HCT116 (cell line): ENCODE measurements at regions not wholly inside any gene's neighbourhood (a gene's known extent, or its start where the extent isn't known, plus 50 kb on each side); places are given as distances from the start of the nearest gene placed in this dataset.

Source experiments
- FOSL1 ChIP-seq: IDR thresholded peaks from 2 replicates; pipeline ENCODE4 v1.6.1; 2012; ENCODE audit warnings: low read depth
- RAD21 ChIP-seq: IDR thresholded peaks from 2 replicates; pipeline ENCODE4 v1.6.1; 2012; ENCODE audit warnings: low read depth, mild to moderate bottlenecking
- ZNF274 ChIP-seq: fragments of 200-500 bp; sonication (Bioruptor generic); IDR thresholded peaks from 2 replicates; pipeline ENCODE4 v1.6.1; 2014; ENCODE audit warnings: mild to moderate bottlenecking, low read depth, low read length, inconsistent platforms
- TF ChIP-seq, protein P1 (sequence below), 3 experiments: fragments of 200-600 bp in 1 of 3; sonication (generic) in 1 of 3; IDR thresholded peaks in 2 of 3; conservative IDR thresholded peaks in 1 of 3; 2 replicates each; pipeline ENCODE4 v1.5.1; 2012 to 2017; ENCODE audit warnings: low read depth in 2 of 3, low read length in 2 of 3, antibody characterized with exemption in 1 of 3, borderline replicate concordance in 1 of 3, control low read depth in 1 of 3, mild to moderate bottlenecking in 1 of 3, mixed read lengths in 1 of 3, mixed run types in 1 of 3, moderate library complexity in 1 of 3; ENCODE audit not compliant: insufficient read depth in 1 of 3

DNA sequence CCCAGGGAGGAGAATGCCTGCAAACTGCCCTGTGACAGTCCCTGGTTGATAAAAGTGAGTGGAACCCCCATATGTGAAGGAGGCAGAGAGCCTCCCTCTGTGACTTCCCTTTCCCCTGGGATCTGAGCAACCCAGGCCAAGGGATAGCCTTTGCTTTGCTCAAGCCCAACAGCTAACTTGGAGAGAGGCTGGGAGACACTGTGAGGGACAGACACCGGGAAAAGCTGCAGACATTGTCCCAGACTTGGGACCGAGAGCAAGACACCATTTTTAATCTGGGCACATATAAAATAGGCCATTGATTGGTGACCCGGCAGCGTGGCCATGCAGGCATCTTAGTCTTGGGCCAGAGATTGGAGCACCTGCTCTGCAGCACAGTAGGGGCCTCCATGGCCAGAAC lies 96.1 kb upstream of the SALL3 start:
- TF ChIP-seq, protein P1, sequence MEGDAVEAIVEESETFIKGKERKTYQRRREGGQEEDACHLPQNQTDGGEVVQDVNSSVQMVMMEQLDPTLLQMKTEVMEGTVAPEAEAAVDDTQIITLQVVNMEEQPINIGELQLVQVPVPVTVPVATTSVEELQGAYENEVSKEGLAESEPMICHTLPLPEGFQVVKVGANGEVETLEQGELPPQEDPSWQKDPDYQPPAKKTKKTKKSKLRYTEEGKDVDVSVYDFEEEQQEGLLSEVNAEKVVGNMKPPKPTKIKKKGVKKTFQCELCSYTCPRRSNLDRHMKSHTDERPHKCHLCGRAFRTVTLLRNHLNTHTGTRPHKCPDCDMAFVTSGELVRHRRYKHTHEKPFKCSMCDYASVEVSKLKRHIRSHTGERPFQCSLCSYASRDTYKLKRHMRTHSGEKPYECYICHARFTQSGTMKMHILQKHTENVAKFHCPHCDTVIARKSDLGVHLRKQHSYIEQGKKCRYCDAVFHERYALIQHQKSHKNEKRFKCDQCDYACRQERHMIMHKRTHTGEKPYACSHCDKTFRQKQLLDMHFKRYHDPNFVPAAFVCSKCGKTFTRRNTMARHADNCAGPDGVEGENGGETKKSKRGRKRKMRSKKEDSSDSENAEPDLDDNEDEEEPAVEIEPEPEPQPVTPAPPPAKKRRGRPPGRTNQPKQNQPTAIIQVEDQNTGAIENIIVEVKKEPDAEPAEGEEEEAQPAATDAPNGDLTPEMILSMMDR (IDR thresholded peaks at IDR 0.05 in 2 of 3, conservative IDR thresholded peaks at IDR 0.05 in 1 of 3; ENCODE audit: borderline replicate concordance in 1 of 3, insufficient read depth in 1 of 3, low read depth in 2 of 3, low read length in 2 of 3): no peak
- TF ChIP-seq ZNF274 (no peak), FOSL1 (no peak), RAD21 (no peak)
